HG02798 (cell line): ENCODE measurements at regions not wholly inside any gene's neighbourhood (a gene's known extent, or its start where the extent isn't known, plus 50 kb on each side); places are given as distances from the start of the nearest gene placed in this dataset.

ENCODE experiments used
- ATAC-seq: cut with Tn5 transposase; IDR thresholded peaks from one replicate; pipeline ENCODE4 v1.9.1; 2021; ENCODE audit warnings: mild to moderate bottlenecking; ENCODE audit not compliant: unreplicated experiment, poor library complexity

DNA sequence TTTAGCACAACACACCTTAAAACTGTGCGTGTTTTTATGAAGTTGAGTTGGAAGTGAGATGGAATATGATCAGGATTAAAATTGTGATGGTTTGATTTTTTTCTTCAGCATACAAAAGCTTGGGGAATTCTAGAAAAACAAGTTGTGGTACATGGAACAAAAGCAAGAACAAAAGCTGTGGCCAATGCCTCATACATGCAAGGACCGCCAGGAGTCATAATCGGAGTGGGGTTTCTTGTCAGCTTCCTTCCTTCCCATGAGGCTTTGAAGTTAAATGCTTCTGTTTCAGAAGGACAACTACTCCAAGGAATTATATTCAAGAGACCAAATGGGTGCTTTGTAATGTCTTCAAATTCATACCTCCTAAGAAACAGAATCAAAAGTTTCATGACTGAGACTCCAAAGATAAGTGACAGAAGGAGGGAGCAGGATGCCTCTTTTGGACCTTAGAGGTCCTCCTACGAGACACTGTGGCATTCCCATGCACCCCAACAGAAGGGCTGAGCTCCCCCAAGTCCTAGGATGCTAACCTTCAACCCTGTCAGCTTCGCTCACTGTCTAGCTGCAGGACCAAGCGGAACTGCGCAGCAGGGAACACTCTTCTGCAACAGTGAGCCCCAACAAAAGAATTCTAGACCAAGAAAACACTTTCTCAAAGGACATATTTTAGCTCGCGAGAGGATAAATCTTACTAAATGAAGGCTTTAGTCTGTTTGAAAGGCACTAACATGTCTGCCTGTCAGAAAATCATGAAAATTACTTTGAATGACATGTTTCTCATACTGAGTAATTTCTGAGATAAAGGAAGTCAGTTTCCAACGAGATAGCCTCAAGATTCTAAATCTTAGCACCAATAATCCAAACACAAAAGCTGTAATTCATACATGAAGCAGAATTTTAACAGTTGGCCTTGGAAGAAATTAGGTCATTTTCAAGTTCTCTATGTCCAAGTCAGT is 108.5 kb upstream of the NHSL1 start:
- ATAC-seq, result no peak

- no peak for ATAC-seq
Observed at GRCh38 chr6:138608896-138609295, 109.6 kb upstream of the NHSL1 start.

- ATAC-seq, result no peak
Observed at GRCh38 chr6:138609801-138610430, 110.6 kb upstream of the NHSL1 start.

GRCh38 chr6:138610816-138611215 is 111.5 kb upstream of the NHSL1 start:
- no peak for ATAC-seq

GRCh38 chr6:138614151-138614550 is 114.9 kb upstream of the NHSL1 start:
- no peak for ATAC-seq

DNA sequence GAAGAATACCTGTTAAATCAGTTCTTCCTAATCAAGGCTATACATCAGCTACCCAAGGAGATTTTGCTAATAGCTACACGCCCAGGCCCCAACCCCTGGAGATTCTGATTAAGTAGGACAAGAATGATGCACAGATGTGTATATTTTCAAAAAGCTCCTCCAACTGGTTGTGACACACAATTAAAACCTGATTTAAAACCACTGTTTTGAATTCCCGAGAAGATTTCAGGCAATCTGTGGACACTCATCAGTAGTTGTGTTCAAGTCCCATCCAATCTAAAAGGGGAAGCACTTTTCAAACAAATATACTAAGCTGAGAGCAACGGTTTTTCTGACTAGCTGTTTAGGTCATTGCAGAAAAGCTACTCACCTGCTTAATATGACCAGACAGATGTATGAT is 118.9 kb upstream of the NHSL1 start:
- no peak for ATAC-seq

DNA sequence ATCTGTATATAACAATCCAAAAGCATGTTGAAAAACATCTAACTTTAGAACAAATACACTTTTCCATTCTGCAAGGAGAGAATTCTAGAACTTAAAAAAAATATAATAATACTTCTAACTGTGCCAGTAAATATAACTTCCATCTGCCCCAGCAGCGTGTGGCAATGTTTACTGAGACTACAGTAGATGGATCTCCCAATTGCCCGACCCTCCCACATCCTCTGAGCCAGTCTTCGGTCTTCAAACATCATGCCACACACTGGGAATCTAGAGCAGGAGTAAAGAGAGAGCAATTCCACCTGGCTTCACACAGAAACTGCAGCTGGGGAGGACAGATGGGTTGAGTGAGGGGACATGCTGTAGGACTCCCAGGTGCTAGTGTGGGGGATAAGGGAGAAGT is 121.3 kb upstream of the NHSL1 start:
- no peak for ATAC-seq

GRCh38 chr6:138622967-138623366 is 123.7 kb upstream of the NHSL1 start:
- ATAC-seq, result no peak

- peak; percentile 54 for ATAC-seq
Observed at GRCh38 chr6:138631566-138631965, 132.3 kb upstream of the NHSL1 start.

DNA sequence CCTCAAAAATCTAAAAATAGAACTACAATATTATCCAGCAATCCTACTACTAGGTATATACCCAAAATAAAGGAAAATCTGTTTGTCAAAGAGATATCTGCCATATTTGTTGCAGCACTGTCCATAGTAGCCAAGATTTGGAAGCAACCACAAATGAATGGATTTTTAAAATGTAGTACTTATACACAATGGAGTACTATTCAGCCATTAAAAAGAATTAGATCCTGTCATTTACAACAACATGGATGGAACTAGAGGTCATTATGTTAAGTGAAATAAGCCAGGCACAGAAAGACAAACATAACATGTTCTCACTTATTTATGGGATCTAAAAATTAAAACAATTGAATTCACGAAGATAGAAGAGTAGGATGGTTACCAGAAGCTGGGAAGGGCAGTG is 135.7 kb upstream of the CCDC28A start:
- no peak for ATAC-seq

- no peak for ATAC-seq
Observed at GRCh38 chr6:138638604-138639003, 135.0 kb upstream of the CCDC28A start.

GRCh38 chr6:138640028-138640427 is 133.5 kb upstream of the CCDC28A start:
- ATAC-seq, result peak; percentile 45

DNA sequence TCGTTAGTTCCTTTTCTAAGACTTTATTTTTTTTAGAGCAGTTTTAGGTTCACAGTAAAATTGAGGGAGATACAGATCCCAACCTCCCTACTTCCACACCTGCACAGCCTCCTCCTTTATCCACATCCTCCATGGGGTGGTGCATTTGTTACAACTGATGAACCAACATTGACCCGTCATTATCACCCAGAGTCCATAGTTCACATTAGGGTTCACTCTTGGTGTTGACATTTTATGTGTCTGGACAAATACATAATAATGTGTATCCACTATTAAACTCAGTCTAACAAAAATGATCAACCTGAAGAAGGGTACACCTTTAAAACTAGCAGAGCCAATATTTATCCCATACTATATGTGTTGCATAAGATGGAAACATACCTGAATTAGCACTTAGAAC is 130.4 kb upstream of the CCDC28A start:
- no peak for ATAC-seq

DNA sequence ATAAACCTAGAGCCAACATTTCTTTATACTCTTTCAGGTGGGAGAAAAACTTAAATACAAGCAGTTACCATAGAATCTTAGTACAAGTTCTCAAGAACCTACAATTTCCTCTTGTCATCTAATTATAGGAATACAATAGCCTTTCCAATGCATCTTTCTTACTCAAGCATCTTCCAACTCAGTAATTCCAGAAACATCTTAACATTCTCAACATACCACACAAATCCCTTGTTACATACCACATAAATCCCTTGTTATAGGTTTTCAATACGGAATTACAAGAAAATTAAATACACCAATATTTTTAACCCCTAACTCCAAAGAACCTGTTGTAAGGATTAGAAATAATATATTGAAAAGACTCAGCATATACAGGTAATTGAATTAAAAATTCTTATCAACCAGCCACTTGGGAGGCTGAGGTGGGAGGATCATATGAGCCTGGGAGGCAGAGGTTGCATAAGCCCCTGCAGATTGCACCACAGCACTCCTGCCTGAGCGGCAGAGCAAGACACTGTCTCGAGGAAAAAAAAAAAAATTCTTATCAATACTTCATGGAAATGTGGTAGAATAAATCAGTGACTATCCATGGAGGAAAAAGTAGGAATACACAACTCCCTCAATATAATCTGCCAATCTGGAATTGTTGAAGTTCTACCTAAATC is 127.5 kb upstream of the CCDC28A start:
- no peak for ATAC-seq

DNA sequence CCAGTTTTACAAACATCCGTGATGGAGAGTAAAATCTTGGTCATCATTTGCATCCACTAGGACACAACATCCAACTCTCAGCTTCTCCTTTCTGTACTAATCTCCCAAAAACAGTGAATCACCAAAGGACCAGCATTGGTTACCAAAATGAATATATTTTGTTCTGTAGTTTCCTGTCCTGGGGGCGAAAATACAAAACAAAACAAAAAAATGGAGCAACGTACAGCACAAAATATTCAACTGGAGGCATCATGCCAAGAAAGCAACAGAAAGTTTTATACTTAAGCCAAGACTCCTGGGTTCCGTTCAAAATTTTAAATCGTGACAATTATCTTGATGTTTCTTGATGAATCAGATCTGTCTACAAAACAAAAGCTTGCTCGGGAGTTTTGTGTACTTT is 126.6 kb upstream of the CCDC28A start:
- ATAC-seq, result no peak

GRCh38 chr6:138648127-138648526 is 125.4 kb upstream of the CCDC28A start:
- no peak for ATAC-seq

DNA sequence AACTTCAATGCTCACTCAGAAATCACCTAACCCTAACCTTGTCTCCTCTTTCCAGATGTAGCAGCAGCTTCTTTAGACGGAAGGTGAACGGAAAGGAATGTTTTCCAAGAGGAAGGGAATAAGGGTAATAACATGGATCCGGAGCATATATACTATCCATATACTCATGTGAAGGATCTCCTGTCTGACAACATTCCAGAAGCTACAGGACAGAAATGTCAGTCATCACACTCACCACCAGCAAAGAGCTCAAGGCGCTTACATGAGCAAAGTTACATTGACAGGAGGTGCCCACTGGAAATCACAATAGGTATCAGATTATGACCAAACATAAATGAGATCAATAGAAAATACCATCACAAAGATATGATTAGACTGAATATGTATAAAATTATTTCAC is 122.1 kb upstream of the CCDC28A start:
- ATAC-seq, result no peak

- ATAC-seq, result no peak
Observed at GRCh38 chr6:138652824-138653223, 120.7 kb upstream of the CCDC28A start.

DNA sequence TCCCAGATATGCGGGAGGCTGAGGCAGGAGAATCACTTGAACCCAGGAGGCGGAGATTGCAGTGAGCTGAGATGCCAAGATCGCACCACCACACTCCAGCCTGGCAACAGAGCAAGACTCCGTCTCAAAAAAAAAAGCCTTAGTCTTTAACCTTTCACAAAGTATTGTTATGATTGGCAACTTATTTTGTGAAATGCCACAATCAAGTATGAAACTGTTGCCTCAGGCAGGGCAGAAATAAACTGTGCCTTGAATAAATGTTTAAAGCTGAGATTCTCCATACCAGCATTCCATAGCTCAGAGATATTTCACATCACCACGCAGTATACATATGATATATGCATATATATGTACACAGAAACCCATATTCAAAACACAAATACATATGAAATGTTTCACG is 120.1 kb upstream of the CCDC28A start:
- ATAC-seq, result no peak

DNA sequence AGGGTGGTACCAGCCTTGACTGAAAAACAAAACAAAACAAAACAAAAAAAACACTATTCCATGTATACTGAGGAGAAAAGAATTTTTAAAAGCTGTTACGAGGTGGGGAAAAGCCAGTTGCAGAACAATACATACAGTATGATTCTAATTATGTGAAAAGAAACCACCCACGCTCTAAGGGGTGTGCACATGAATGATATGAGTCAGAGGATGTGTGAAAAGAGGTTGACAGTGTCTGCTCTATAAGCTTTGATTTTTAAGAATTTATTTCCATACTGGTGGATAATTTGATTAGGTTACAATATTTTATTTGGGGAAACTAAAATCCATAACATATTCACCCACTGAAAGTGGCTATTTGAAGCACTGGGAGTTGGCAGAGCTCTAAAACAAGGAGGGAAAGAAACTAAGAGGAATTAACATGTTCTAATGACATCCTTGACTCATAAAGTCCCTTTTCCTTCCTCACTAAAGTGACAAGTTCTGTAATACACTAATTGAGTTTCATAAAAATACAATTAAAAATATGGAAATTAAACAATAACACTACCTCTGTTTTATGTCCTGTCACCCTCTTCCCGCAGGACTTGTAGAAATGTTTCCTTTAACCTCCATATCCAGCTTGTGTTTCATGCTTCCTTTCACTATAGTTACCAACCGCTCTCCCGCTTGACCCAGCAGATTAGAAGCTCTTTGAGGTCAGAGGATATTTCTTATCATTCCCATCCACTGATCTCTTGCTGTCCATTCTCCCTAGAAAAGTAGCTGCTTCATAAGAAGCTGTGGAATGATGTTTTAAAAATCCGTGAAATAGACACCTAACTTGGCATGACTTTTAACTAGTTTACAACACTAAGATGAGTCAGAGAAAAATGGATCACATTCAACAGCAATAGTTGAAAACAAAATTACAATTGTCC is 118.6 kb upstream of the CCDC28A start:
- peak; percentile 97 for ATAC-seq
